ENCODE measurements at regions not wholly inside any gene's neighbourhood (a gene's known extent, or its start where the extent isn't known, plus 50 kb on each side); places are given as distances from the start of the nearest gene placed in this dataset.

- TF ChIP-seq, protein P1, sequence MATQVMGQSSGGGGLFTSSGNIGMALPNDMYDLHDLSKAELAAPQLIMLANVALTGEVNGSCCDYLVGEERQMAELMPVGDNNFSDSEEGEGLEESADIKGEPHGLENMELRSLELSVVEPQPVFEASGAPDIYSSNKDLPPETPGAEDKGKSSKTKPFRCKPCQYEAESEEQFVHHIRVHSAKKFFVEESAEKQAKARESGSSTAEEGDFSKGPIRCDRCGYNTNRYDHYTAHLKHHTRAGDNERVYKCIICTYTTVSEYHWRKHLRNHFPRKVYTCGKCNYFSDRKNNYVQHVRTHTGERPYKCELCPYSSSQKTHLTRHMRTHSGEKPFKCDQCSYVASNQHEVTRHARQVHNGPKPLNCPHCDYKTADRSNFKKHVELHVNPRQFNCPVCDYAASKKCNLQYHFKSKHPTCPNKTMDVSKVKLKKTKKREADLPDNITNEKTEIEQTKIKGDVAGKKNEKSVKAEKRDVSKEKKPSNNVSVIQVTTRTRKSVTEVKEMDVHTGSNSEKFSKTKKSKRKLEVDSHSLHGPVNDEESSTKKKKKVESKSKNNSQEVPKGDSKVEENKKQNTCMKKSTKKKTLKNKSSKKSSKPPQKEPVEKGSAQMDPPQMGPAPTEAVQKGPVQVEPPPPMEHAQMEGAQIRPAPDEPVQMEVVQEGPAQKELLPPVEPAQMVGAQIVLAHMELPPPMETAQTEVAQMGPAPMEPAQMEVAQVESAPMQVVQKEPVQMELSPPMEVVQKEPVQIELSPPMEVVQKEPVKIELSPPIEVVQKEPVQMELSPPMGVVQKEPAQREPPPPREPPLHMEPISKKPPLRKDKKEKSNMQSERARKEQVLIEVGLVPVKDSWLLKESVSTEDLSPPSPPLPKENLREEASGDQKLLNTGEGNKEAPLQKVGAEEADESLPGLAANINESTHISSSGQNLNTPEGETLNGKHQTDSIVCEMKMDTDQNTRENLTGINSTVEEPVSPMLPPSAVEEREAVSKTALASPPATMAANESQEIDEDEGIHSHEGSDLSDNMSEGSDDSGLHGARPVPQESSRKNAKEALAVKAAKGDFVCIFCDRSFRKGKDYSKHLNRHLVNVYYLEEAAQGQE (IDR thresholded peaks at IDR 0.05; ENCODE audit: insufficient read depth in 1 of 2, low read depth in 2 of 2, low read length in 2 of 2) = no peak
- no peak for TF ChIP-seq POLR2AphosphoS5 (IDR thresholded peaks at IDR 0.05; ENCODE audit: low read depth, low read length)
- no peak for TF ChIP-seq TAF1 (IDR thresholded peaks at IDR 0.05; ENCODE audit: borderline replicate concordance, insufficient read depth, low read length)
- no peak for TF ChIP-seq FOXP2 (optimal IDR thresholded peaks at IDR 0.05; ENCODE audit: borderline replicate concordance, extremely low read depth, extremely low read length, insufficient read depth)
Observed at GRCh38 chr13:87553142-87553541, 118.0 kb upstream of the SLITRK5 start.
